Astrocyte of the cerebellum (primary cell): ENCODE measurements at regions not wholly inside any gene's neighbourhood (a gene's known extent, or its start where the extent isn't known, plus 50 kb on each side); places are given as distances from the start of the nearest gene placed in this dataset.

Experiments used
- DNase-seq: peaks from one replicate; pipeline ENCODE4 v3.0.0-alpha.2; 2011; ENCODE audit warnings: low read depth
- H3K4me3 ChIP-seq: 2 replicates; pipeline ENCODE4 v1.5.1; 2011; ENCODE audit warnings: mild to moderate bottlenecking, low read depth, low read length, moderate library complexity
- CTCF ChIP-seq: IDR thresholded peaks from 2 replicates; pipeline ENCODE4 v1.5.1; 2012; ENCODE audit warnings: low read length, low read depth, moderate library complexity, mild to moderate bottlenecking; ENCODE audit errors: missing control alignments
- in situ Hi-C: cut with HindIII; loops from 2 replicates; pipeline ENCODE4 v1.10.0; 2017; ENCODE audit warnings: low sequenced_read_pairs

GRCh38 chr12:78448692-78449091, 415.9 kb upstream of the SYT1 start:
- DNase-seq = no peak
- no peak overlapping the region for H3K4me3 ChIP-seq
- no peak for TF ChIP-seq CTCF
- in situ Hi-C loops = no loop called here

- in situ Hi-C loops = no loop called here
- TF ChIP-seq CTCF = no peak
- DNase-seq = no peak
- H3K4me3 ChIP-seq = no peak overlapping the region
Observed at GRCh38 chr12:78455991-78456390, 408.6 kb upstream of the SYT1 start.

DNA sequence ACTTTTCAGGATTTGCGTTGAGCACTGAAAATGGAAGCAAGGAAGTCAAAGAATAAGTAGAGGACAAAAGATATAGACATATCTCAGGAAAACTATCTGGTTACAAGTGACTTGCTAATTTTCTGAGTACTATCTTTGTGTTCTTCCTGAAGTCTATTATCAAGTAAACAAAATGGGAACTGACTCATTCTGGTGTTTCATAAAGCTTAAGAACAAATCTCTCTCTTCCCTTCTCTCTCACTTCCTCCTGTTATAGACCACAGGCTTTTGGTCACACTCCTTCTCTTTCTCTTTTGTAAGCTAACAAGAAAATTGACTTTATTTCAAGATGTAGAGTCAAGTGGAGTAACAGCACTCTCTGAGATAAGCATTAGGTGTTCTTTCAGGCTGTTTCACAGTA, 406.6 kb upstream of the SYT1 start:
- in situ Hi-C loops = no loop called here
- TF ChIP-seq CTCF = no peak
- DNase-seq = no peak
- no peak overlapping the region for H3K4me3 ChIP-seq

GRCh38 chr12:78470354-78471195, 394.0 kb upstream of the SYT1 start:
- TF ChIP-seq CTCF = peak; percentile 83
- H3K4me3 ChIP-seq = no peak overlapping the region
- peak; percentile 58 for DNase-seq
- in situ Hi-C loops = no loop called here

- DNase-seq = peak; percentile 23
- in situ Hi-C loops = no loop called here
- no peak overlapping the region for H3K4me3 ChIP-seq
- TF ChIP-seq CTCF = no peak
Observed at GRCh38 chr12:78473136-78473535, 391.4 kb upstream of the SYT1 start.

GRCh38 chr12:78473561-78473960, 391.0 kb upstream of the SYT1 start:
- no peak for DNase-seq

More at GRCh38 chr12:78473561-78473960, 391.0 kb upstream of the SYT1 start:
- TF ChIP-seq CTCF = no peak
- H3K4me3 ChIP-seq = no peak overlapping the region
- in situ Hi-C loops = no loop called here
